HS-5 (cell line): ENCODE measurements at regions not wholly inside any gene's neighbourhood (a gene's known extent, or its start where the extent isn't known, plus 50 kb on each side); places are given as distances from the start of the nearest gene placed in this dataset.
A peak's percentile ranks its signal among the peaks of the same experiment; 100 is the strongest.

Experiments
- DNase-seq: peaks from one replicate; pipeline ENCODE4 v3.0.0-alpha.2; 2012; ENCODE audit warnings: low read depth

DNA sequence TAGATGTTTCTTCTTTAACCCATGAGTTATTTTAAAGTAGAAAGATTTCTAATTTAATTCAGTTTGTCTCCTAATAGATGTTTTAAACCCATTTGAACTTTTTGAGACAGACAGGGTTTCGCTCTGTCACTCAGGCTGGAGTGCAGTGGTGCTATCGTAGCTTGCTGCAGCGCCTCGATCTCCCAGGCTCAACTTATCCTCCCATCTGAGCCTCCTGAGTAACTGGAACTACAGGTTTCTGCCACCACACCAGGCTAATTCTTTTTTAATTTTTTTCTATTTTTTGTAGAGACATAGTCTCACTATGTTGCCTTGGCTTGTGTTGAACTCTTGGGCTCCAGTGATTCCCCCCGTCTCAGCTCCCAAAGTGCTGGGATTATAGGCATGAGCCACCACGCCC, 53.0 kb upstream of the RAB18 start:
- no peak for DNase-seq

DNA sequence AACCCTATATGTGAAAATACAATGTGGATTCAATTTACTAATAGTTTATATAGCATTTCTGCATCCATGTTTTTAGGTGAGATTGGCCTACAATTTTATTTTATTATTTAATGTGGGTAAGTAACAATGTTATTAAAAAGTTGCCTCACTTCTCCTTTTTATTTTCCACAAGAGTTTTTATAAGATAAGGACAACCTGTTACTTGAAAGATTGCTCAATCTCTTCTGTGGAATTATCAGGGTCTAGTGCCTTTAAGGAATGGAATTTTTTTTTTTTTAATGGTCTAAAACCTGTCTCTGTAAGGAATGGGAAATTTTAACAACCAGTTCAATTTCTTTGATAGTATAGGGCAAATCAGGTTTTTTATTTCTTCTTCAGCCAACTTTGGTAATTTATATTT, 53.9 kb upstream of the RAB18 start:
- DNase-seq, result no peak

DNA sequence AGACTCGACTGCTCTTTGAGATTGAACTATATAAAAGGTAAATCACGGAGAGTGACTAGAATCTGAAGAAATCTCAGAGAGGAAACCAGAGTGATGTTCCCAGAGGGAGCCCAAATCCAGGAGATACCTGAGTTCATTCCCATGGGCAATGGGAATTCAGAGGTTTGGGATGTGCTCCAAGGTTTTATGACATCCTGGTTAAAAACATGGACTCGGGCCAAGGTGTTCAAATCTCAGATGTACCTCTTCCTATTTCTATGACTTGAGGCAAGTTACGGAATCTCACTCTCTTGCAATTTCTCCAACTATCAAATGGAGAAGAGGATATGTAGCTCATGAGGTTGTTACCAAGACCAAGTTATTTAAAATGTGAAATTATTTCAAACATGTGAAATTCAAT, 54.5 kb upstream of the RAB18 start:
- no peak for DNase-seq

DNA sequence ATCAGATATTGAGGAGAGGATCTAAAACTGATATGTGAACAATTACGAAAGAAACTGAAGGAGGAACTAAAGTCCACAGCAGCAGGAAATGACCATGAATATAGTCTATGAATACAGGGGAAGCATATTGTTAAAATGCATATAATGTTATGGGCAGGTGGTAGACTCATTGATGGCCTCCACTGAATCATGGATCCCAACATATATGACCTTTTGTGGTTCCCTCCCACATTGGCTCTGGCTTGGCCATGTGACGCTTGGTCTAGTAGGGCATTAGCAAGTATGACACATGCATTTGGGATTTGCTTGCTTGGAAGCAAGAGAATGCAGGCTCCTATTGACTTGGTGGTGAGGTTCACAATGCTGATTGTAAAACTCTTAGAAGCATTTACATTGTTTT, 55.2 kb upstream of the RAB18 start:
- DNase-seq, result peak; percentile 68

DNA sequence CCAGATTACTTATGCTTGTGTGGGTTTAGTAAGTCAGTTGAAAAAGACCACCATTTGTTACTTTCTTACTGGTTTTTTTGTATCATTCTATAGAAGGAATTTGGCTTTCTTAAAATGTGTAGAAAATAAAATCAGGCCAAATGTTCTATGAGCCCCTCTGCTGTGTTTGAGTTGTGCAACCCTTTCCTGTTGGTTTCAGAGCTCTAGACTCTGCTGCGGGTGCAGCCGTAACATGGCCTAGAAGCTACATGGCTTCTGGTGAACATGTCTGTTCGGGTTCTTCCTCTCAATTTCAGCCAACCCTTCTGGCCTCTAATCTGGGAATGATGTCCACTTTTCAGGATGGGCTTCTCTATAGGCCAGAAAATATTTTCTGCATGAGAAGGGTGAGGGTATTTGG, 56.6 kb upstream of the RAB18 start:
- no peak for DNase-seq

DNA sequence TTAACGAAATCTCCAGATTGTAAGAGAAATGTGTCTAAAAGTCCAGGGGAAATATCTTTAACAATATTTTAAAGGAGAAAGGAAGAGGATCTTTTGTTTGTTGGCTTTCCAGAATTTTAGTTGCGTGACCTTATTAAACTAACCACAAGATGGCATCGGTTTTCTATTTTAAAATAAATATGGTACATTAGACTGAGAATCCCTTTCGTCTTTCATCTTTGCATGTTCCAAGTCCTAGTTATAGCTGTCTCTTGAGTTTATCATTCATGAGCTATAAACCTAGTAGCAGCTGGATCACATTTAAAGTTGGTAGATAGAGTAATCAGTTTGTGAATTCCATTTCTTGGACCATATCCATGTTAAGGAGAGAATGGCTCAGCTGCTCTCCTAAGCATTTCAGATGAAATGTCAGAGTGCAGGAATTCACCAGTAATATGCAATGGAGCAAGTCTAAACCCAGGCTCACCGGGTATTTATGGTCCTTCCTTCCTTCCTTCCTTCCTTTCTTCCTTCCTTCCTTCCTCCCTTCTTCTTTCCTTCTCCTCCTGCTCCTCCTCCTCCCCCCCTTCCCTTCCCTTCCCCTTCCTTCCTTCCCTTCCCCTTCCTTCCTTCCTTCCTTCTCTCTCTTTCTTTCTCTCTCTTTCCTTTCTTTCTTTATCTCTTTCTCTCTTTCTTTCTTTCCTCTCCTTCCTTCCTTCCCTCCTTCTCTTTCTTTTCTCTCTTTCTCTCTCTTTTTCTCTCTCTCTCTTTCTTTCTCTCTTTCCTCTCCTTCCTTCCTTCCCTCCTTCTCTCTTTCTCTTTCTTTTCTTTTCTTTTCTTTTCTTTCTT, 57.8 kb upstream of the RAB18 start:
- peak; percentile 14 for DNase-seq

DNA sequence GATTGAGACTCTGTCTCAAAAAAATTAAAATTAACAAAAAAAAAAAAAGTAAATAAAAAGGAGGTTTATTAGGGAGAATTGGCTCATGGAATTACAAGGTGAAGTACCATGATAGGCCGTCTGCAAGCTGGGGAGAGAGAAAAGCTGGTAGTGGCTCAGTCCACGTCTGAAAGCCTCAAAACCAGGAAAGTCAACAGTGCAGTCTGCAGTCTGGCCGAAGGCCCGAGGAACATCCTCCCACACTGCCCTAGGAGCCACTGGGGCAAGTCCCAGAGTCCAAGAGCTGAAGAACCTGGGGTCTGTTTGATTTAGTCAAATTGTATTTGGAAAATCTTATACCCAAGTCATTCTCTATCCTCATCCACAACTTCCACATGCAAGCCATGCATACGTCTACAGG, 59.0 kb upstream of the RAB18 start:
- no peak for DNase-seq

DNA sequence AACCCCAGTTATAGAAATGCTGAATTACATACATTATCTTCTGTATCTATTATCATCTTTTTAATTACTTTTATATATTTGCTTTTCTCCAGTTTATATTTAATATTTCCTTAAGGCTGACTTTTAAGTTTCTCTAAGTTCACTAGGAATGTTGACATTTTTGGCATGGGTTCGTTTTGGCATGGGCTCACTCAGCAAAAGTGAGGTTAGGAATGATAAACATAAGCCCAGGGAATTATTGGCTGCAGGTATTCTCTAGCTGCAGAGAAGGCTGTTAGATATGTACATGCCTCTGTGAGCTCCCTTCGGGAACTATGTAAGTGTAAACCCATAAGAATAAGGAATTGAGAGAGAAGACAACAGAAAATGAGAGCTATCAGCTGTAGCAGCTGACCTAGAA, 63.6 kb upstream of the RAB18 start:
- no peak for DNase-seq

DNA sequence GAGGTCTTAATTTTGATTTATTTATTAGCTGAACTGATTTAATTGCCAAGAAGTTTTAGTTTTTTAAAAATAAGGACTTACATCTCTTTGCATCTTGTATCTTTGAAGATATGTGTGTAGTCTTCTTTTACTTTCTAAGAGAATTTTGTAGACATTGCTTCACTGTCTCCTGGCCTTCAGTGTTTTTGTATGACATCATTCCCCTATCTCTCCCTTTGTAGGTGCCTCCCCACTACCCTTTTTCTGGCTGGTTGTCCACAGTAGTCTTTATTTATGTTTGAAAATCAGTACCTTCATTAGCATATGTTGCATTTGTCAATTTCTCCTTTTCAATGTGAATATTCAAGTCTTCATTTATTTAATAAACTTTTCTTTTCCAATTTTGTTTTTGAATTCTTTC, 64.1 kb upstream of the RAB18 start:
- DNase-seq, result no peak

DNA sequence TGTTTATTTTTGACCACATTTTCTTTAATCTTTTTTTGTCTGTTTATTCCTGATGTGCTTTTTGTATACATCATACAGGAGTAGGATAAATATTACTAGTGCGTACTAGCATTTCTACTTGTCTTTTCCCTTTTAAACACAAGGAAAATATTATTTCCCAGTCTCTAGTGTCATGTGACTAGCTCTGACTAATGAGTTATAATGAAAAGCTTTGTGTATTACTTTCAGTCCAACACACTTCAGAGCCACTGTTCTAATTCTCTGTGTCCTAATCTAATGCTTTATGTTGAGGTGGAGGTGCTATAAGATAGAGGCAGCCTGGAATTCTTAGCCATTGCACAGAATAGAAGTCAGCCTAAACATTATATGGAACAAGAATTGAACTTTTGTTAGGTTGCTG, 65.0 kb upstream of the RAB18 start:
- no peak for DNase-seq

DNA sequence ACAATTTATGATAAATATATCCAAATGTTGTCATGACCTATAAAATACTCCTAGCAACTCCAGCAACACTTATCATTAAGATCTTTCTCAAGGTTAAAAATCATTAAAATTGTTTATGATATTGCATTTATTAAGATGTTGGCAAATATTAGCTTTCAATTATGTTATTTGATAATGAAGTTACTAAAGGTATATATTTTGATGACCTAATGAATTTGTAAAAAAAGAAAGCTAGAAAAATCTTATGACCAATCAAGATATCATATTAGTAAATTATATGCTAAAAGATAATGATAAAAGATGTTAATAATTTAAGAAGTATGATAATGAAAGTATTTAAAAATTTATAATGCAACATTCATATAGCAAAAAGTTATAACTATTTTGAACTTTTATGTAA, 66.3 kb upstream of the RAB18 start:
- DNase-seq, result no peak

DNA sequence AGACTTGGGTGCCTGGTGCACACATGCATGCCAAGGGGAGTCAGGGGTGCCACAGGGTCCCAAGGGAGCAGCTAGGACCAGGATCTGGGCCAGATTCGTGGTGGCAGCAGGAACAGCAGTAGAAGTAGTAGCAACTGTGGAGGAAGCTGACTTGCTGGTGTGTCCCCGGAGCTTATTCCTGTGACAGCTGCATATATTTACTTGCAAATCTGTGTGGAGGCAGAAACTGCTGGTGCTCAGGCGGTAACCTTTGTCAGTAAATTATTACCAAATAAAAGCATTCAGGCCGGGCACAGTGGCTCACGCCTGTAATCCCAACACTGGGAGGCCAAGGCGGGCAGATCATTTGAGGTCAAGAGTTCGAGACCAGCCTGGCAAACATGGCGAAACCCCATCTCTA, 67.4 kb upstream of the RAB18 start:
- DNase-seq, result no peak

DNA sequence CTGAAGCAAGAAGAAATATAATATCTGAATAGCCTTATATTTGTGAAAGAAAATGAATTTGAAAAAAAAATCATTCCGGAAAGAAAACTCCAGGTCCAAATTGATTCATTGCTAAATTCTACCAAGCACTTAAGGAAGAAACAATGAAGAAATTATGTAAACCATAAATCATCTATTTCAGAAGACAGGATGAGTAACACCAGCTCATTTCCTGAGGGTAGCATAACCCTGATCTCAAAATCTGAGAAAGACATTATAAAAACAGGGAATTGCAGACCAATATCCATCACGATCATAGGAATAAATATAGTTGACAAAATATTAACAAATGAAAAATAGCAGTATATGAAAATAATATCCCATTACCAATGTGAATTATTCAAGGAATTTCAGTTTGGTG, 70.1 kb upstream of the RAB18 start:
- no peak for DNase-seq

DNA sequence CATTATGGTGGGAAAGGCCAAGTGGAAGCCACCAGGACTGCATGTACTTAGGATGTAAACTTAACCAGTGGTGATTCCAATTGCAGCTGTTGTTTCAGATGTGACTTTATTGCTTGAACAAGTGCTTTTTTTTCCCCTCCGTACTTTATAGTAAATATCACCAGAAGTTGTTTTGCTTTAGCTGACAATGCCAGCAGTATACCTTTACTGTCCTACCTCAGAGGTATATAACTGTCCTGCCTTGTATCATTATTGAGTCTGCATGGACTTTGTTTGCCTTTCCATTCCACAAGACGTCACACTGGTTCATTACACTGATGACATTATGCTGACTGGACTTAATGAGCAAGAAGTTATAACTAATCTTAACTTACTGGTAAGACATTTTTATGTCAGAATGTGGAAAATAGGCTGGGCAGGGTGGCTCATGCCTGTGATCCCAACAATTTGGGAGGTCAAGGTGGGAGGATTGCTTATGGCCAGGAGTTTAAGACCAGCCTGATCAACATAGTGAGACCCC, 77.1 kb upstream of the RAB18 start:
- no peak for DNase-seq

DNA sequence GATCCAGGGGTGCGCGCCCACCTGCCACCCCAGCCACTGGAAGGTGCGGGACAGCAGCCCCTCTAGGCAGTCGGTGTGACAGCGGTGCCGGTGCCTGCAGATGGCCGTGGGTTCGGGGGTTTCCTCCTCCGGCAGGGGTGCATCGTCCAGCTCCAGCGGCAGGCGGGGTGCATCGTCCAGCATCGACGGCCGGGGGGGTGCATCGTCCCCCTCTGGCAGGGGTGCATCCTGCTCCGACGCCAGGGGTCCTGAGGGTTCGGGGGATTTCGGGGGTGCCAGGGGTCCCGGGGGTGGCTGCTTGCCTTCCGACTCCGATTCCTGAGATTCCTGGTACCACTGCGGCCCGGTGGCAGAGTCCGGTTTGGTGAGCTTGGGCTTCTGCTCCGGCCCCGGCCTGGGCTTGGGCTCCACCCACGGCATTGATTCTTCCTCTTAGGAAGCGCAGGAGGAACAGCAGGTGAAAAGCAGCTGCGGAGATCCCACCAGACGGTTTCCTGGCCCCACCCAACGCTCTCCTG, 90.2 kb upstream of the RAB18 start:
- no peak for DNase-seq

DNA sequence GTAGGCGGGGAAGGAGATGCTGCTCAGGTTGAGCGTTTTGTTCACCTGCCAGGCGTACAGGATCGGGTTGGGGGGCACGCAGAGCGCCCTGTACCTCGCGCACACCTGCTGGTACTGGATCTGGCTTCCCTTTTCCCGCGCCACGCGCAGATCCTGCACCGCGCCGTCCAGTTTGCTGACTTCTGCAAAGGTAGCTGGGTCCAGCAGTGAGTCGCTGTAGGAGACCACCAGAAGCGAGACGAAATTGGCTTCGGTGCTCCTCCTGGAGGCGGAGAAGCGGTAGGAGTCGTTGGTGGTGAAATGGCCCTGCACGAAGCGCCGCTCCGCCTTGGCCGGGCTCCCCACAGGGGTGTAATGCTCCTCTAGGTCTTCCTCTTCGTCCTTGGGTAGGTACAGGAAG, 90.7 kb upstream of the RAB18 start:
- DNase-seq, result no peak

DNA sequence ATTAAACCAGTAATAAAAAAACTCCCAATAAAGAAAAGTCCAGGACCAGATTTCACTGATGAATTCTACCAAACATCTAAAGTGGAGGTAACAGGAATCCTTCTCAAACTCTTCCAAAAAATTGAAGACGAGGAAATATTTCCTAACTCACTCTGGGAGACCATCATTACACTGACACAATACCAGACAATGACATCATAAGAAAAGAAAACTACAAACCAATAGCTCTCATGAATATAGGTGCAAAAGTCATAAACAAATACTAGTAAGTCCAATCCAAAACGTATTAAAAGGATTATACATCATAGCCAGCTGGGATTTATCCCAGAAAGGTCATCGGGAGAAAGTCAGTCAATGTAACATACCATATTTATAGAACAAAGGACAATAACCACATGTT, 94.0 kb upstream of the RAB18 start:
- DNase-seq, result no peak

DNA sequence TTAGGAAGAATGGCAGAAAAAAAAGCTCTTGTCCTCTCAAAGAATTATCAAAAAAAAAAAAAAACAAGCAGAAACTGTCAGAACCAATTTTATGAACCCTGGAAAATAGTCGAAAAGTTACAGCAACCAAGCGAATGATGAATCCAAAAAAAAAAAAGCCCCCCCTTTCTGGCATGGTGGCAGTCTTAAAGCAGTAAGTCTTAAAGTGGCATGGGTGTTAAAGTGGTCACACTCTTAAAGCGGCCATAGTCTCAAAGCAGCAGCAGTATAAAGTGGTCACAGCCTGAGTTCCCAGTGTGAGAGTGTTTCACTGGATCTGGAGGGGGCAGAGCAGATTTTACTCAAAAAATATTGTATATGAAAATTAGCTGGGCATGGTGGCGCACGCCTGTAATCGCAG, 96.8 kb upstream of the RAB18 start:
- DNase-seq, result no peak

DNA sequence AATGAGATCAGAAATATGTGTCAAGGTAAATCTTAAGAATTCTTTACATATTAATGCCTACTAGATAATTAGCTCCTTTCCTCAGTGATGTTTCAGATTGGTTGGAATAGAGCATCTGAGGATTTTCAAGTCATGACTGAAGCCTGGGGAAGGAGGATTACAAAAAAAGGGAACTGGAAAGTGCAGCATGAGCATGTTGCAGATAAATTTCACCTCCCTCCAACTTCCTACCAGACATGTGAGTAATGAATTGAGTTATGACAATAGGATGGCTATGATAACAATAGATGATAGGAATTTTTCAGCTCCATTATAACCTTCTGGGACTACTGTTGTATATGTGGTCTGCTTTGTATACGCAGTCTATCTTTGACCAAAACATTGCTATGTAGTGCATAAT, 104.2 kb upstream of the RAB18 start:
- DNase-seq, result no peak

DNA sequence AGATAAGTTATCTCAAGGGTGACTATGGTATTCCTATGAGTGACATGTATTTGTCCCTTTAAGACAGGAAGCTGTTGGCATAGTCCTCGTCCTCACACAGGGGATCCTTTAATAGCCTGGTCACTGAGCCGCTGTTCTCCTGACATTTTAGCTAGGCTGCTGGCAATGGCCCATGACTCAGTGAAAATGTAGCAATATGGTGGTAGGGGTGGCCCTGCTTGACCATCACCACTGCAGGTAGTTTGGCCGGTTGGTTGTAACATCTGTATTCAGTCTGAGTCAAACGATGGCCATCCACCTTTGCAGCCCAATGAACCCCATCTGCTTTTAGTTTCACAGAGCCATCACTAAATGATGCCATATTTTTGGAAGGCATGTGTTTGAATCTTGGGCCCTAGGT, 110.1 kb upstream of the RAB18 start:
- DNase-seq, result no peak

DNA sequence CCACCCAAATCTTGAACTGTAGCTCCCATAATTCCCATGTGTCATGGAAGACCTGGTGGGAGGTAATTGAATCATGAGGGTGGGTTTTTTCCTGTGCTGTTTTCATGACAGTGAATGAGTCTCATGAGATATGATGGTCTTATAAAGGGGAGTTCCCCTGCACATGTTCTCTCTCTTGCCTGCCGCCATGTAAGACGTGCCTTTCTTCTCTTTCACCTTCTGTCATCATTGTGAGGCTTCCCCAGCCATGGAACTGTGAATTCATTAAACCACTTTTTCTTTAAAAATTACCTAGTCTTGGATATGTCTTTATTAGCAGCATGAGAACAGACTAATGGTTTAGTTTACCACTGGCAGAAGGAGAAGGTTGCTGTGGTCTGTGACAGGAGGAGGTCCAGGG, 111.5 kb upstream of the RAB18 start:
- no peak for DNase-seq

DNA sequence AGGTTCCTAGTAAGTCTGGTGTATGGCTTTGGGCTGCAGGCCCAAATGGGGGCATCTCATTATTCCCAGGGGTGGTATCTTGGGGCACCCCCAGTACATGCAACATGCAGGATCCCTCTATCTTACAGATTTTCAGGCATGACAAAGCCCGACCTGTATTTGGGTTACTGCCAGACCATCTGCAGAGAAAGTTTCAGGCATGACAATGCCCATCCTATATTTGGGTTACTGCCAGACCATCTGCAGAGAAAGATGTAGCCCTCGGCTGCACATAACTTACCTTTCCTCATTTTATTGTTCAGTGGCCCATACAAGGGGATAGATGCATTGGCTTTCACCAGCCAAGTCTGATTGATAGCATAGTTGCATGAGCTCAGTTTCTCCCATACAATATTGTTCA, 112.2 kb upstream of the RAB18 start:
- DNase-seq, result no peak

DNA sequence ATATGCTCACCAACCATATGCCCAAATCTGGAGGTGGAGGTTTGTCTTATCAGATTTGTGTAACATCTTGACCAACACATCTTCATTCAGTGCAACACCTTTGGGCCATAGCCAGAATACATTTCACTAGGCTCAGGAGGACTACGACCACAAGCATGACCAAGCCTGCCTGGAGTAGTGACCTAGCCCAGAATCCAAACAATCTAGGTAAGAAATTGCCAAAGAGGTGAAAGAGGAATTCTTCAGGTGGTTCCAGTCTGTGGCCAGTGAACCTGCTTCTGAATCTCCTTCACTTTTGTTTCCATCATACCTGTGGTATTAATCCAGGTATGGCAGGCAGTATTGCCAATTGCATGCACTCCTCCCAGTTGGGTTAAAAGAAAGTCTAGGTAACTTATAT, 112.8 kb upstream of the RAB18 start:
- DNase-seq, result no peak

DNA sequence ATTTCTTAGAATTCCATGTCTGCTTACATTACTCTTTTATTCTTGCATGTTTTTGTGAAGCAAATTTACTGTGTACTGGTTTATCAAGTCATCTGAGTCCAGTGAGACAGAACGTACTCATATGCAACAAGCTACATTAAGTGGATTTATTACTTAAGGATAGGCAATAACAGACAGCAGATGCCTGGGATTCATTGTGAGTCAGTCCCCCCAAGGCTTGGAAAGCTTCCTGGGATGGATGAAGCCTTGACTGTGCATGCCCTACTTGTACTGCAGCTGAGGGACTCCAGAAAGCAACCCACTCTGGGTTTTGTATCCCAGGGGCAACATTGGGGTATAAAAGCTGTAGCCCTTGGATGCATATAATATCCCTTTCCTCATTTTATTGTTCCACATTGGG, 113.4 kb upstream of the RAB18 start:
- no peak for DNase-seq
